Body of pancreas (tissue), 4 donors: ENCODE measurements at regions not wholly inside any gene's neighbourhood (a gene's known extent, or its start where the extent isn't known, plus 50 kb on each side); places are given as distances from the start of the nearest gene placed in this dataset.

Experiments used
- POLR2A ChIP-seq, 3 donors: fragments of 450-650 bp; IDR thresholded peaks; one replicate each; pipeline ENCODE4 v1.6.1; 2016; ENCODE audit warnings: antibody characterized with exemption in 3 of 3, mild to moderate bottlenecking in 2 of 3
- TF ChIP-seq, protein P1 (sequence below), 7 experiments: fragments of 450-650 bp in 4 of 7; fragments of 200-600 bp in 3 of 7; sonication (generic) in 3 of 7; IDR thresholded peaks; one replicate each; pipeline ENCODE4 v1.5.1; 2016 to 2019; ENCODE audit warnings: antibody characterized with exemption in 7 of 7

- TF ChIP-seq, protein P1, sequence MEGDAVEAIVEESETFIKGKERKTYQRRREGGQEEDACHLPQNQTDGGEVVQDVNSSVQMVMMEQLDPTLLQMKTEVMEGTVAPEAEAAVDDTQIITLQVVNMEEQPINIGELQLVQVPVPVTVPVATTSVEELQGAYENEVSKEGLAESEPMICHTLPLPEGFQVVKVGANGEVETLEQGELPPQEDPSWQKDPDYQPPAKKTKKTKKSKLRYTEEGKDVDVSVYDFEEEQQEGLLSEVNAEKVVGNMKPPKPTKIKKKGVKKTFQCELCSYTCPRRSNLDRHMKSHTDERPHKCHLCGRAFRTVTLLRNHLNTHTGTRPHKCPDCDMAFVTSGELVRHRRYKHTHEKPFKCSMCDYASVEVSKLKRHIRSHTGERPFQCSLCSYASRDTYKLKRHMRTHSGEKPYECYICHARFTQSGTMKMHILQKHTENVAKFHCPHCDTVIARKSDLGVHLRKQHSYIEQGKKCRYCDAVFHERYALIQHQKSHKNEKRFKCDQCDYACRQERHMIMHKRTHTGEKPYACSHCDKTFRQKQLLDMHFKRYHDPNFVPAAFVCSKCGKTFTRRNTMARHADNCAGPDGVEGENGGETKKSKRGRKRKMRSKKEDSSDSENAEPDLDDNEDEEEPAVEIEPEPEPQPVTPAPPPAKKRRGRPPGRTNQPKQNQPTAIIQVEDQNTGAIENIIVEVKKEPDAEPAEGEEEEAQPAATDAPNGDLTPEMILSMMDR (IDR thresholded peaks at IDR 0.05) = no peak
- no peak for TF ChIP-seq POLR2A (IDR thresholded peaks at IDR 0.05)
These were observed 144.7 kb downstream of the ZNF518B start for GRCh38 chr4:10312568-10312967.
